Sigmoid colon (tissue), 4 donors: ENCODE measurements at regions not wholly inside any gene's neighbourhood (a gene's known extent, or its start where the extent isn't known, plus 50 kb on each side); places are given as distances from the start of the nearest gene placed in this dataset.

Source experiments
- EP300 ChIP-seq, 4 donors: sonication (generic); formaldehyde crosslinking; IDR thresholded peaks; one replicate each; pipeline ENCODE4 v1.6.1; 2017; ENCODE audit warnings: antibody characterized with exemption in 4 of 4
- POLR2A ChIP-seq, 2 donors: fragments of 450-650 bp; IDR thresholded peaks; one replicate each; pipeline ENCODE4 v1.6.1; 2016; ENCODE audit warnings: antibody characterized with exemption in 2 of 2, mild to moderate bottlenecking in 2 of 2, moderate library complexity in 2 of 2
- TF ChIP-seq, protein P1 (sequence below), 4 experiments: fragments of 450-650 bp in 3 of 4; fragments of 200-600 bp in 1 of 4; IDR thresholded peaks; one replicate each; pipeline ENCODE4 v1.5.1; 2016 to 2019; ENCODE audit warnings: antibody characterized with exemption in 4 of 4, mild to moderate bottlenecking in 3 of 4, moderate library complexity in 2 of 4

DNA sequence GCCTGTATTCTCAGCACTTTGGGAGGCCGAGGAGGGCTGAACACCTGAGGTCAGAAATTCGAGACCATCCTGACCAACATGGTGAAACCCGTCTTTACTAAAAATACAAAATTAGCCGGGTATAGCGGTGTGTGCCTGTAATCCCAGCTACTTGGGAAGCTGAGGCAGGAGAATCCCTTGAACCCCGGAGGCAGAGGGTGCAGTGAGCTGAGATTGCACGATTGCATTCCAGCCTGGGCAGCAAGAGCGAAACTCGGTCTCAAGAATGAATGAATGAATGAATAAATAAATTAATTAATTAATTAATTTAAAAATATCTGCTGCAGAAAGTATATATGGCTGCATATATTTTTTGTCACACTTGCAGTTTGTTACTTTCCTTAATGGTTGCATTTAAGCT is 781.8 kb downstream of the DNAJB9 start:
- TF ChIP-seq EP300 (IDR thresholded peaks at IDR 0.05) (no peak), POLR2A (IDR thresholded peaks at IDR 0.05) (no peak)
- TF ChIP-seq, protein P1, sequence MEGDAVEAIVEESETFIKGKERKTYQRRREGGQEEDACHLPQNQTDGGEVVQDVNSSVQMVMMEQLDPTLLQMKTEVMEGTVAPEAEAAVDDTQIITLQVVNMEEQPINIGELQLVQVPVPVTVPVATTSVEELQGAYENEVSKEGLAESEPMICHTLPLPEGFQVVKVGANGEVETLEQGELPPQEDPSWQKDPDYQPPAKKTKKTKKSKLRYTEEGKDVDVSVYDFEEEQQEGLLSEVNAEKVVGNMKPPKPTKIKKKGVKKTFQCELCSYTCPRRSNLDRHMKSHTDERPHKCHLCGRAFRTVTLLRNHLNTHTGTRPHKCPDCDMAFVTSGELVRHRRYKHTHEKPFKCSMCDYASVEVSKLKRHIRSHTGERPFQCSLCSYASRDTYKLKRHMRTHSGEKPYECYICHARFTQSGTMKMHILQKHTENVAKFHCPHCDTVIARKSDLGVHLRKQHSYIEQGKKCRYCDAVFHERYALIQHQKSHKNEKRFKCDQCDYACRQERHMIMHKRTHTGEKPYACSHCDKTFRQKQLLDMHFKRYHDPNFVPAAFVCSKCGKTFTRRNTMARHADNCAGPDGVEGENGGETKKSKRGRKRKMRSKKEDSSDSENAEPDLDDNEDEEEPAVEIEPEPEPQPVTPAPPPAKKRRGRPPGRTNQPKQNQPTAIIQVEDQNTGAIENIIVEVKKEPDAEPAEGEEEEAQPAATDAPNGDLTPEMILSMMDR (IDR thresholded peaks at IDR 0.05), result no peak
